Sigmoid colon (tissue), 6 donors: ENCODE measurements at regions not wholly inside any gene's neighbourhood (a gene's known extent, or its start where the extent isn't known, plus 50 kb on each side); places are given as distances from the start of the nearest gene placed in this dataset.

ENCODE experiments used
- DNase-seq: peaks from one replicate; pipeline ENCODE4 v3.0.0-alpha.2; 2019
- H3K27ac ChIP-seq, 4 donors: fragments of 200-600 bp; sonication (generic); one replicate each; pipeline ENCODE4 v1.5.1; 2016 to 2019; ENCODE audit warnings: mild to moderate bottlenecking in 1 of 4
- H3K27me3 ChIP-seq, 3 donors: fragments of 200-600 bp; sonication (generic); one replicate each; pipeline ENCODE4 v1.5.1; 2019; ENCODE audit warnings: mild to moderate bottlenecking in 1 of 3
- H3K36me3 ChIP-seq, 4 donors: fragments of 200-600 bp; sonication (generic); one replicate each; pipeline ENCODE4 v1.5.1; 2016 to 2019
- H3K4me1 ChIP-seq, 4 donors: fragments of 200-600 bp; sonication (generic); one replicate each; pipeline ENCODE4 v1.5.1; 2017 to 2019
- H3K4me3 ChIP-seq, 4 donors: fragments of 200-600 bp; sonication (generic); one replicate each; pipeline ENCODE4 v1.5.1; 2017 to 2019; ENCODE audit warnings: mild to moderate bottlenecking in 2 of 4, moderate library complexity in 1 of 4
- H3K9me3 ChIP-seq, 4 donors: fragments of 200-600 bp in 3 of 4; sonication (generic) in 3 of 4; one replicate each; pipeline versions ENCODE4 v1.5.1 to v1.6.1; 2013 to 2019
- CTCF ChIP-seq, 4 experiments: fragments of 450-650 bp in 3 of 4; fragments of 200-600 bp in 1 of 4; IDR thresholded peaks; one replicate each; pipeline ENCODE4 v1.5.1; 2016 to 2019; ENCODE audit warnings: antibody characterized with exemption in 4 of 4, mild to moderate bottlenecking in 3 of 4, moderate library complexity in 2 of 4
- EP300 ChIP-seq, 4 donors: sonication (generic); formaldehyde crosslinking; IDR thresholded peaks; one replicate each; pipeline ENCODE4 v1.6.1; 2017; ENCODE audit warnings: antibody characterized with exemption in 4 of 4
- POLR2A ChIP-seq, 2 donors: fragments of 450-650 bp; IDR thresholded peaks; one replicate each; pipeline ENCODE4 v1.6.1; 2016; ENCODE audit warnings: antibody characterized with exemption in 2 of 2, mild to moderate bottlenecking in 2 of 2, moderate library complexity in 2 of 2
- POLR2AphosphoS5 ChIP-seq, 4 donors: sonication (generic); formaldehyde crosslinking; IDR thresholded peaks; one replicate each; pipeline ENCODE4 v1.6.1; 2017; ENCODE audit warnings: antibody characterized with exemption in 4 of 4
- WGBS, 2 donors: extraction: QIAGEN DNeasy Blood & Tissue Kit; methylation state at CpG; one replicate each; pipeline ENCODE4 v1.1.7; 2013; 5-methylcytosine and 5-hydroxymethylcytosine counted together
- intact Hi-C: fragments of 100-400 bp; cut with DNase I; formaldehyde crosslinking; loops from one replicate; pipeline ENCODE4 v1.15.1; 2023
- donor health status: healthy with polysubstance abuse.
- donor health status: healthy.

GRCh38 chr9:22392523-22392922, 54.1 kb upstream of the DMRTA1 start:
- H3K27ac ChIP-seq = no peak overlapping the region
- intact Hi-C loops = no loop called here
- no peaks in the 10 kb centered on the region for H3K9me3 ChIP-seq
- no peak for TF ChIP-seq POLR2A (IDR thresholded peaks at IDR 0.05)
- no peak for TF ChIP-seq EP300 (IDR thresholded peaks at IDR 0.05)
- no peak for TF ChIP-seq POLR2AphosphoS5 (IDR thresholded peaks at IDR 0.05)
- no peak for TF ChIP-seq CTCF (IDR thresholded peaks at IDR 0.05)
- no peaks in the 10 kb centered on the region for H3K36me3 ChIP-seq
- H3K27me3 ChIP-seq = no peaks in the 10 kb centered on the region
- 18 to 53% methylated on average over 3 of the region's 3 CpGs for WGBS, 2 donors
- H3K4me1 ChIP-seq = no peaks in the 10 kb centered on the region
- H3K4me3 ChIP-seq = no peak overlapping the region
- no peak for DNase-seq

- H3K9me3 ChIP-seq = no peaks in the 10 kb centered on the region
- DNase-seq = no peak
- no peaks in the 10 kb centered on the region for H3K4me1 ChIP-seq
- H3K4me3 ChIP-seq = no peak overlapping the region
- no peaks in the 10 kb centered on the region for H3K27me3 ChIP-seq
- no peak overlapping the region for H3K27ac ChIP-seq
- 43 to 72% methylated on average over 2 of the region's 2 CpGs for WGBS, 2 donors
- no peak for TF ChIP-seq EP300 (IDR thresholded peaks at IDR 0.05)
- no peak for TF ChIP-seq POLR2AphosphoS5 (IDR thresholded peaks at IDR 0.05)
- TF ChIP-seq POLR2A (IDR thresholded peaks at IDR 0.05) = no peak
- TF ChIP-seq CTCF (IDR thresholded peaks at IDR 0.05) = no peak
- intact Hi-C loops = no loop called here
- H3K36me3 ChIP-seq = no peaks in the 10 kb centered on the region
Measured at GRCh38 chr9:22395687-22396141, 50.9 kb upstream of the DMRTA1 start.
